Erythroblast (primary cell): ENCODE measurements at regions not wholly inside any gene's neighbourhood (a gene's known extent, or its start where the extent isn't known, plus 50 kb on each side); places are given as distances from the start of the nearest gene placed in this dataset.

Experiments
- GATA1 ChIP-seq: IDR thresholded peaks from 2 replicates; pipeline ENCODE4 v1.6.1; 2011; ENCODE audit warnings: low read depth, mild to moderate bottlenecking, control low read depth, low read length, moderate library complexity
- POLR2A ChIP-seq: IDR thresholded peaks from 2 replicates; pipeline ENCODE4 v1.6.1; 2011; ENCODE audit warnings: mild to moderate bottlenecking, low read length

DNA sequence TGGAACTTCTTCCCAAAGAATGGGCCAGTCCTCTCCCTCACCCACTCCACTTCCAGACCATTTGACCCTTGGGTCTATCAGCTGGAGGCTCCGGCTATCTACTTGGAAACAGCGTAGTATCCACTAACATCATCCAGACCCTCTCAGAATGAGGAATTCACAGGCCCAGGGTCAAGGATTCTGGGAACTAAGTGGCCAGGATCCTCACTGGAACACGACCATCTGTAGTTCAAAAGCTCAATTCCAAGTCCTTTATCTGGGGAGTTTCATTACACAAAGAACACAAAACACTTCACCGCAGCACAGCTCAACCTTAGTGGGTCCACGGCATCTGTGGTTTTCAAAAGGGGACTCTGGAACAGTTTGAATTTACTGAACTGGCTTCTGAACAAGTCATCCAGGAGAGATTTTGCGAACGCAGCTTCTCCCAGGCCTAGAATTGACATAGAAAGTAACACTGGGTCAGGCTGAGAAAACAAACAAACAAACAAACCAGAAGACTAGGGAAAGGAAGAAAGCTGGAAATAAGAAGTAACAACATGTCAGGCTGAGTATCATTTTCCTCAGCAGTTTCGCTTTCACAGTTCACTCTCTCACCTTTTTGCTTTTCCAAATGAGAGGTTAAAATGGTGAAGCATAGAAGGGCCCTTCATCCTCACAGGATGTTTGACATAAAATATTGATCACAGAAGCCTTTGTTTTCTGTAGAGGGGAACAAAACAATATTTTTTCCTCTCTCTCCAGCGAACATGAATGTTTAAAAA, 57.6 kb upstream of the USP6NL start:
- TF ChIP-seq POLR2A (no peak), GATA1 (no peak)
